Activated CD4-positive, alpha-beta T cell treated with anti-CD3 and anti-CD28 coated beads, Interleukin-2, amount 50 U/mL, for 4 hours (primary cell): ENCODE measurements at regions not wholly inside any gene's neighbourhood (a gene's known extent, or its start where the extent isn't known, plus 50 kb on each side); places are given as distances from the start of the nearest gene placed in this dataset.

Experiments used
- DNase-seq, 2 experiments: peaks; one replicate each; pipeline ENCODE4 v3.0.0-alpha.2; 2020

DNA sequence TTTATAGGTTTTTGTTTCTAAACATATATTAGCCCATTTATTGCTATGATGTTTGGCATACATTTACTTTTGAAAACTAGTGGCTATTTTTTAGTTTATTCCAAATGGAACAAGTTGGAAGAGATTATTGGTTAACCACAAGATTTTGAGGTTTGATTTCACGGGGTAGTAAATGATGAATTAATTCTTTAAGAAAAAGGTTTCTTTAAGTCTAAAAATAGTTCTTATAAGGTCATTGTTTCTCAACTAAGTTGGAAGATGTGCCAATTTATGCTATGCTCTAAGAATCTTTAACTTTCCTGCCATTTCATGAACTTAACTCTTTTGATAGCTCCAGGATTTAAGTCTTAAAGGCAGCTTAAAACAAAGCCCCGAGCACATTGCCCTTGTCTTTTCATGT, 183.8 kb downstream of the LMO4 start:
- DNase-seq = no peak

GRCh38 chr1:87513255-87513654, 184.6 kb downstream of the LMO4 start:
- DNase-seq = no peak

DNA sequence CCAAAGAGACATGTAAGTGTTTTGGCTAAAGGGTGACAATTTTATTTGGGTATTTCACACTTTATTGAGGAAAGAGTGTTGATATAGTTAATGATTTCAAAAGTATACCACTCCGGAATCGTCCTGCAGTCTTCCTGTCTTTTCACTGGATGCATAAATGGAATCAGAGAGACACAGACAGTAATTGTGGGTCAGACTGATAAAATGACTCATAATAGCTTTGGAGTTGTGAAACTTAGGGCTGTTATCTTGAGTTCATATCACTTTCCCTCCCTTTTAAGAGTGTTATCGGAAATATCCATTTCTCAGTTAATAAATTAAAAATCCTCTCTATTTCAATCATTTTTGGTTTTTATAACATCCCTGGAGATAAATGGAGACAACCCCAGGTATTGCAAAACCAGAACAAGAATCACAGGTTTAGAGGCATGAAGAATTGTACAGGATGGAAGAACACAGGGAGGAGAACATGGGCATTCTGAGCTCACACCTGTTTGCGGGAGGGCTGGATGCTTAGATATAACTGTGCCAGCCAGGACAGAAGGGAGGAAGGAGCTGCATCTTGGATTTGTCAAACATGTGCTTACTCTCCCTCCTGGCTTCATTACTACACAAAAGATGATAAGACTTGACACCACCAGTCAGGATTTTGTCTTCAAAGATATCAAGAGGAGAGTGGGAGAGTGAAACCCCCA, 185.4 kb downstream of the LMO4 start:
- DNase-seq = no peak

DNA sequence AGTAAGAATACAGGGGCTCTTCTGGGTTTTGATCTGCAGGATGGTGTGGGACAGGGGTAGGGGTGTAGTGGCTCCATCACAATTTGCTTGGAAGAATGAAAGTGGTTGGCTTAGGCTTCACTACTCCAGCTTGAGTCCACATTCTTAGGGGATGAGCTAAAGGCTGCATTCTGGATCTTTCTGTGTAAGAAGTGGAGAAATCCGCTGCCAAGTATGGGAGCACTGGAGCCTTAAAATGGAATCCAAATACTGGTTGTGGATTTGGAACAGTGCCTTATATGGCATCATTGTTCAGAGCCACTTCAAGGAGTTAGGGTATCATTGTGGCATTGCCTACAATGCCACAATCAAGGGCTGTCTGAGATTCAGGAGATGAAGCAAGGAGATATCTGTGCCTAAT, 187.1 kb downstream of the LMO4 start:
- no peak for DNase-seq

GRCh38 chr1:87518794-87519193, 190.1 kb downstream of the LMO4 start:
- DNase-seq = no peak

- no peak for DNase-seq
These were observed 192.8 kb downstream of the LMO4 start for GRCh38 chr1:87521452-87521851.

GRCh38 chr1:87523466-87523865, 194.8 kb downstream of the LMO4 start:
- DNase-seq = no peak

DNA sequence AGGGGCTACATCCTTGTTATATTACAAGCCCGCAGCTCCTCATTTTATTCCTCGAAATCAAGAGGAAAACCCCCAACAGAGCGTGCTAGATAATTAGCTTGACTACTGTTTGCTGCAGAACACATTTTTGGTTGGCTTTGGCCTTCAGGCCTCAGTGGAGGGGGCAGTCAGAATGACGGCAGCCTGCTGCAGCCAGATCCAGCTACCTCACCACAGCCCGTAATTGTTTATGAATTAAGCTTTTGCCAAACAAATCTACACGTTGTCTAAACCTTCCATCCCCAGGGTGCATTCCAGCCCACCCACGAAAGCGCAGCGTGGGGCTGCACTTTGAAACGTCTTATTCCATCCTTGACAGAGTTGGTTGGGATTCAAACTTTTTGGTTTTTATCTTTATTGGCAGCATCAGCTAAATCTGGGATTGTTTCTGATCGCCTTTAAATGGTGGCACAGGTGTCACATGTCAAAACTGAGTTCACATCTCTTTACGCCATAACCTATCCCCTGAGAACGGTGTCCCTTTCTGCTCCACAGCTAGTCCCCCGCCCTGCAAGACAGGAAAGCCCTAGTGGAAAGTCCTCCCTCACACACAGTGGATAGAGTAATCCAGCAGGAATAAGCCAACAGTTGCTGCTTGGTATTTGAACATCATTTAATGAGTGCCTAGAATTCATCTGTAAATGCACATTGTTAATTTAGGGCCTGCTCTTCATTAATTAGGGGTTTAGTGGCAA, 195.5 kb downstream of the LMO4 start:
- DNase-seq = no peak

DNA sequence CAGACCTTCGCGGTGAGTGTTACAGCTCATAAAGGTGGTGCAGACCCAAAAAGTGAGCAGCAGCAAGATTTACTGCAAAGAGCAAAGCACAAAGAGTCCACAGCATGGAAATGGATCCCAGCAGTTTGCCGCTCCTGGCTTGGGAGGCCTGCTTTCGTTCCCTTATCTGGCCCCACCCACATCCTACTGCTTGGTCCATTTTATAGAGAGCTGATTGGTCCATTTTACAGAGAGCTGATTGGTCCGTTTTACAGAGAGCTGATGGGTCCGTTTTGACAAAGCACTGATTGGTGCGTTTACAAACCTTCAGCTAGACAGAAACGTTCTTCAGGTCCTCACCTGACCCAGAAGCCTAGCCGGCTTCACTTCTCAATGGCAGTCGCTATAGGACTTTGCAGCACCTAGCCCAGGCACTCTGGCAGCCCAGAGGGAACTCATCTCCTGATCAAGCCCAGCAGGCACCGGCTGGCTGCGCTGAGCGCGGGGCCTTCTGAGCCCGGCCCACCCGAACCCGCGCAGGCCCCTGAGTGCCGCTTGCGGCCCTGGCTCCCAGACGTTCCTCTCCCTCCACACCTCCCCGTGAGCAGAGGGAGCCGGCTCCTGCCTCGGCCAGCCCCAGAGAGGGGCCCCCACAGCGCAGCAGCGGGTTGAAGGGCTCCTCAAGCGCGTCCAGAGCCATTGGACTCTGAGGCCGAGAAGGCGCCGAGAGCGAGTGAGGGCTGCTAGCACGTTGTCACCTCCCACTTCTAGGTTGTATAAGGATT, 200.3 kb downstream of the LMO4 start:
- DNase-seq = no peak

GRCh38 chr1:87530042-87530807, 201.5 kb downstream of the LMO4 start:
- DNase-seq = no peak

DNA sequence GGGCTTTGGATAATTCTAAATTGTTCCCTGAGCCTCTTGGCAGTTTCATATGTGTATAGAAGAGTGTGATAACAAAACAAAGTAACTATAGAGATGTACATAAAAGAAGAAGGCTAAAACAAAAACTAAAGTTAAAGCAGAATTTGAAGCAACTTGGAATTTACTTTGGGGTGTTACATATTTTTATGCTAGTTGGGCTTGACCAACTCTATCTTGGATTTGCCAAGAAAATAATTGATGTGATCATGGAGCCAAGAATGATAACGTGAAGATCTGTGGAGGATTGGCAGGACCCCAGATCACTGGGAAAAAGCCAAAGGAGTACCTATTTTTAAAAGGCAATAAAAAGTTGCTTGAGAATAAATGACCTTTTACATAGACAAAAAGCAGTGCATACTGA, 206.9 kb downstream of the LMO4 start:
- no peak for DNase-seq

DNA sequence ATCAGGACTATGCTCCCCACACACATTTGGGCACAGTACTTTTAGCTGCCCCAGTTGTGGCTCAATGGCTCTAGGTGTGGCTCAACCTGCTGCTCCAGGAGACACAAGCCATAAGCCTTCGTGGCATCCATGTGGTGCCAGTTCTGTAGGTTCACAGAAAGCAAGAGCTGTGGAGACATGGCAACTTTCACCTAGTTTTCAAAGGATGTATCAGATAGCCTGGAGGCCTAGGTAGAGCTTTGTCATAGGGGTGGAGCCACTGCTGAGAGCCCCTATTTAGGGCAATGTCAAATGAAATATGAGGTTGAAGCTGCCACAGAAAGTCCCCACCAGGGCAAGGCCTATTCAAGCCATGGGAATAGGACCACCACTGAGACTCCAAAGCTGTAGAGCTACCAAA, 210.5 kb downstream of the LMO4 start:
- DNase-seq = no peak

DNA sequence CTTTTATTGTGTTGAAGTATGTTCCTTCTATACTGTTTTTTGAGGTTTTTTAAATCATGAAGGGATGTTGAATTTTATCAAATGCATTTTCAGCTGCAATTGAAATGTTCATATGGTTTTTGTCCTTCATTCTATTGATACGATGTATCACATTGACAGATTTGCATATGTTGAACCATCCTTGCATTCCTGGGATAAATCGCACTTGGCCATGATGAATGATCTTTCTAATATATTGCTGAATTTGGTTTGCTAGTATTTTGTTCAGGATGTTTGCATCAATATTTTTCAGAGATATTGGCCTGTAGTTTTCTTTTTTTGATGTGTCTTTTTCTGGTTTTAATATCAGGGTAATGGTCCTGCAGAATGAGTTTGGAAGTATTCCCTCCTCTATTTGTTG, 214.0 kb downstream of the LMO4 start:
- no peak for DNase-seq

GRCh38 chr1:87549738-87550137, 221.1 kb downstream of the LMO4 start:
- DNase-seq = no peak

DNA sequence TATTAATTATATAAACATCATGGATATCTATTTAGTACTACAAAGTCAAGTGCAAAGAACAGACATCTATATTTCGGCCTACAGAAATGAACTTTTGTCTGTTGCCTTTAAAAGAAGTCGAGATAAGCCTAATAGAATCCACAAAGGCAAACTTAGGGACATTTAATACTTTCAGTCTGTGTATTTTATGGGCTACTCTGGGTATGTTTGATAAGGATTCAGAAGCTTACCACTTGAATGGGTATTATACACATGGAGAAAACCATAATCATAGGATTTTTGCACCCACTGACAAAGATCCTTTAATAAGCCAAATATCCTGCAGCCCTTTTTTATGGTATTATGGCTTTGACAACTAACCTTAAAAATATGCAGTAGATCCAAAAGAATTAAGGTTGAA, 224.8 kb downstream of the LMO4 start:
- DNase-seq = no peak

DNA sequence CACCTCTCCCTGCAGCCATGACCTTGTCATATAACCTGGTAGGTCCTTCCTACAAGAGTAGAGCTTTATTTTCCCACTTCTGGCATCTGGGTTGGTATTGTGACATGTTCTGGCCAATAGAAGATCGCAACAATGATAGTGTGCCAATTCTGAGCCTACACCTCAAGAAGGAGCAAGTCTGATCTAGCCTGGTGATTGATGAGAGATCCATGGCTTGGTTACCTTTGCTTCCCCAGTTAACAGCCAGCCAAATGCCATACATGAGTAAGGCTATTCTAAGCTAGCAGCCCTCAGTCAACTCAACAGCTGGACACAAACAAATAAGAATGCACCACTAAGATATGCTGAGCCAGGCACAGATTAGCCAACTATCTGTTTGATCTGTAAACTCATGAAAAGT, 226.7 kb downstream of the LMO4 start:
- no peak for DNase-seq

GRCh38 chr1:87556326-87556725, 227.6 kb downstream of the LMO4 start:
- no peak for DNase-seq

DNA sequence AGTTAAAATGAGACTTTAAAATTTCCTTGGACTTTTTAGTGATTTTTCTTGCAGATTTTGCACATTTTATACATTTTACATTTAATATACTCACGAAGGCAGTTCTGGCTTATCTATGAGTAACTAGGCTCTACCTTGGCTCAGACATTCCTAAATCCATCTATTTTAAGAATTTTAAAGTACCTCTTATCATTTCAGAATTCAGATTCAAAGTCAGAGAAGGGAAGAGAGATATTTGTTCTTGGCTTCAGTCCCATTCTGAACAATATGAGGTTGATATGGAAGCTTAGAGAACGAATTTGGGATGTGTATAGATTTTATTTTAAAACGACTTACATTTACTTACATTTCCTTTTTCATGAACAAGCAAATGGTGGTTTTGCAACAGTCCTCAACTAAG, 230.2 kb downstream of the LMO4 start:
- no peak for DNase-seq

- DNase-seq = no peak
These were observed 231.5 kb downstream of the LMO4 start for GRCh38 chr1:87560137-87560536.

- DNase-seq = no peak
These were observed 232.1 kb downstream of the LMO4 start for GRCh38 chr1:87560601-87561360.

DNA sequence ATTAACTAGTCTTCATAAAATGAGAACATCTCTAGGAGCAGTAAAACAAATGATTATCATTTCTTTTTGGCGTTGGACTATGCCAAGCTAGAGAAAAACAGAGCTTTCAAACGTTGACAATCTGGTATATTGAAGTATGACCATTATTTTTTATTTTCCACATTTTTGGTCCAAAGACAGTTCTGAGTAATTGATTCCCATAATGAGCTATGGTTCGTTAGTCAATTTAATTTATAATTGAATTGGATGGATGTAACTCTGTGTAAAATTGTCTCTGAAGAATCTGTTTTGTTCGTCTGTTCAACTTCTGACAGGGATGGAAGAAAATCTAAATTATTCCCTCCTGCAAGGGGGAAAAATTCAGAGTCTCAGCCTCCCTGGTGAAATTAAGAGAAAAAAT, 234.5 kb downstream of the LMO4 start:
- no peak for DNase-seq

DNA sequence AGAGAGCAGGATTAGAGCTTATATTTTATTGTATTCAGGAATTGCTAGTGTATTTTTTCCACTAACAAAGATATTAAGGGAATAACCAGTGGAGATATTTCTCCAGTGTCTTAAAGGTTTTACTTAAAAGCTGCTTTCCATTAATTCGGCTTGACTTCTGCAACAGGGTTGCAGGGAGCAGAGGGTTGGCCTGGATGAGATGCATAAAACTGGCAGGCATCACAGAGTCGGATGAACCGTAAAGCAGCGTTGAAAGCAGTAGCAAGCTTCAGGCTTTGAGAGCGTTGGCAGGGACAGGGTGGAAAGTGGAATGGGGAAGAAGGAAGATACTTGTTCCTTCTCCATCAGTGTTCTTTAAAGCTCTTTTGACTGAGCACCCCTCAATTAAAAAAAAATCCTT, 237.2 kb downstream of the LMO4 start:
- no peak for DNase-seq

- DNase-seq = no peak
These were observed 239.3 kb downstream of the LMO4 start for GRCh38 chr1:87568005-87568404.
